SU-DHL-6 (cell line): ENCODE measurements at regions not wholly inside any gene's neighbourhood (a gene's known extent, or its start where the extent isn't known, plus 50 kb on each side); places are given as distances from the start of the nearest gene placed in this dataset.

Experiments used
- H2AFZ ChIP-seq: fragments of 200-600 bp; sonication (generic); 2 replicates; pipeline ENCODE4 v1.6.1; 2014; ENCODE audit warnings: low read depth, mild to moderate bottlenecking, moderate library complexity, mixed read lengths, antibody characterized with exemption, low read length; ENCODE audit not compliant: severe bottlenecking
- H3F3A ChIP-seq: fragments of 200-600 bp; shearing (Covaris generic); 2 replicates; pipeline ENCODE4 v1.6.0; 2016; ENCODE audit warnings: antibody characterized with exemption, mild to moderate bottlenecking; ENCODE audit not compliant: insufficient read depth
- H3K27ac ChIP-seq: fragments of 200-600 bp; sonication (generic); 2 replicates; pipeline ENCODE4 v1.5.1; 2016; ENCODE audit warnings: low read depth, mild to moderate bottlenecking, low read length, moderate library complexity, mixed read lengths
- H3K27me3 ChIP-seq: fragments of 200-600 bp; sonication (generic), shearing (Covaris generic); 2 replicates; pipeline ENCODE4 v1.6.0; 2014; ENCODE audit warnings: mild to moderate bottlenecking, low read length
- H3K36me3 ChIP-seq: fragments of 200-600 bp; sonication (generic); 2 replicates; pipeline ENCODE4 v1.6.1; 2014; ENCODE audit warnings: mild to moderate bottlenecking, low read length, mixed read lengths
- H3K4me2 ChIP-seq: fragments of 300-600, 200-600 bp; shearing (Covaris generic), sonication (generic); 2 replicates; pipeline ENCODE4 v1.6.0; 2014; ENCODE audit warnings: low read length, low read depth, mild to moderate bottlenecking; ENCODE audit not compliant: poor library complexity, severe bottlenecking
- H3K4me3 ChIP-seq: fragments of 200-600 bp; sonication (generic); 2 replicates; pipeline ENCODE4 v1.5.1; 2014; ENCODE audit warnings: antibody characterized with exemption, low read length, mild to moderate bottlenecking, mixed read lengths; ENCODE audit not compliant: insufficient read depth, poor library complexity, severe bottlenecking
- H3K79me2 ChIP-seq: fragments of 200-600 bp; sonication (generic); 2 replicates; pipeline ENCODE4 v1.6.1; 2014; ENCODE audit warnings: mild to moderate bottlenecking, low read length, moderate library complexity; ENCODE audit not compliant: insufficient read depth
- H3K9ac ChIP-seq: fragments of 200-600 bp; sonication (generic); 2 replicates; pipeline ENCODE4 v1.7.0; 2014; ENCODE audit warnings: mild to moderate bottlenecking, low read length
- H3K9me2 ChIP-seq: fragments of 200-600 bp; sonication (generic); replicated peaks from 2 replicates; pipeline ENCODE4 v1.6.1; 2014; ENCODE audit warnings: low read length; ENCODE audit not compliant: insufficient read depth
- H3K9me3 ChIP-seq: fragments of 200-600 bp; sonication (generic); 2 replicates; pipeline ENCODE4 v1.6.1; 2014; ENCODE audit warnings: low read length, mixed read lengths; ENCODE audit not compliant: insufficient read depth
- H4K20me1 ChIP-seq: fragments of 200-600 bp; sonication (generic); 2 replicates; pipeline ENCODE4 v1.6.1; 2014; ENCODE audit warnings: low read depth, mild to moderate bottlenecking, antibody characterized with exemption, low read length, moderate library complexity, mixed read lengths
- CTCF ChIP-seq: fragments of 200-600 bp; sonication (generic); IDR thresholded peaks from one replicate; pipeline ENCODE4 v1.5.1; 2017; ENCODE audit warnings: antibody characterized with exemption, mild to moderate bottlenecking, low read length, moderate library complexity; ENCODE audit not compliant: insufficient read depth, poor library complexity, severe bottlenecking
- EZH2phosphoT487 ChIP-seq: fragments of 200-600 bp; sonication (generic), shearing (Covaris generic); conservative IDR thresholded peaks from 2 replicates; pipeline ENCODE4 v1.6.1; 2018; ENCODE audit warnings: mild to moderate bottlenecking, antibody characterized with exemption, low read length, moderate library complexity, mixed read lengths

DNA sequence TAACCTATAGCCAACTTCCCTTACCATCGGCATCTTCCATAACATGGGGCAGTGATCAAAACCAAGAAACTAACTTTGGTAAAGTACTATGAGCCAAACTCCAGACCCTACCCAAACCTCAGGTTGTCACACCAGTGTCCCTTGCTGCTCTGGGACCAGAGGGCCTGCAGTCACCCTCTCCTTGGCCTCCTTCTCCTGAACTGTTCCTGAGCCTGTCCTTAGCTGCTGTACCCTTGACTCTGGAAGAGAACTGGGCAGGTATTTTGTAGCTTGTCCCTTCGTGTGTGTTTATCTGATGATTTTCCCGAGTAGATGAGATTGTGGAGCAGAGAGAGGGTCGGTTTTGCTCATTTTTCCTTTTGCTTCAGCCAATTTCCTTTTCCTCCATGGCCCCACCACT is 240.4 kb downstream of the SYK start:
- TF ChIP-seq CTCF (no peak), EZH2phosphoT487 (no peak)
- Histone ChIP-seq H3K4me3 (no peak overlapping the region), H3K27me3 (no peaks in the 10 kb centered on the region), H3K36me3 (no peaks in the 10 kb centered on the region), H2AFZ (no peak overlapping the region), H4K20me1 (no peaks in the 10 kb centered on the region), H3K9me3 (no peaks in the 10 kb centered on the region), H3K27ac (no peak overlapping the region), H3K79me2 (no peaks in the 10 kb centered on the region), H3K4me2 (no peak overlapping the region), H3K9ac (no peak overlapping the region), H3K9me2 (no peaks in the 10 kb centered on the region), H3F3A (no peaks in the 10 kb centered on the region)

- H2AFZ ChIP-seq = no peak overlapping the region
- no peak overlapping the region for H3K4me2 ChIP-seq
- no peak overlapping the region for H3K27ac ChIP-seq
- H3K36me3 ChIP-seq = no peaks in the 10 kb centered on the region
- H3F3A ChIP-seq = no peaks in the 10 kb centered on the region
- TF ChIP-seq CTCF (no peak), EZH2phosphoT487 (no peak)
- no peaks in the 10 kb centered on the region for H3K9me2 ChIP-seq
- no peak overlapping the region for H3K9ac ChIP-seq
- H3K79me2 ChIP-seq = no peaks in the 10 kb centered on the region
- no peaks in the 10 kb centered on the region for H3K9me3 ChIP-seq
- H3K4me3 ChIP-seq = no peak overlapping the region
- no peaks in the 10 kb centered on the region for H3K27me3 ChIP-seq
- H4K20me1 ChIP-seq = no peaks in the 10 kb centered on the region
Observed at GRCh38 chr9:91042541-91042940, 240.9 kb downstream of the SYK start.

- H3K27ac ChIP-seq = no peak overlapping the region
Observed at GRCh38 chr9:91043056-91043810, 241.6 kb downstream of the SYK start.

More at GRCh38 chr9:91043056-91043810, 241.6 kb downstream of the SYK start:
- H4K20me1 ChIP-seq = no peaks in the 10 kb centered on the region
- H3K9me2 ChIP-seq = no peaks in the 10 kb centered on the region
- H3K79me2 ChIP-seq = no peaks in the 10 kb centered on the region
- no peak overlapping the region for H3K4me3 ChIP-seq
- no peaks in the 10 kb centered on the region for H3K27me3 ChIP-seq
- H3K4me2 ChIP-seq = no peak overlapping the region
- no peak overlapping the region for H3K9ac ChIP-seq
- no peaks in the 10 kb centered on the region for H3K9me3 ChIP-seq
- TF ChIP-seq CTCF (no peak), EZH2phosphoT487 (no peak)
- H3F3A ChIP-seq = no peaks in the 10 kb centered on the region
- H3K36me3 ChIP-seq = no peaks in the 10 kb centered on the region
- no peak overlapping the region for H2AFZ ChIP-seq
